SK-N-SH (cell line): ENCODE measurements at regions not wholly inside any gene's neighbourhood (a gene's known extent, or its start where the extent isn't known, plus 50 kb on each side); places are given as distances from the start of the nearest gene placed in this dataset.

ENCODE experiments used
- CTCF ChIA-PET: fragments of 300-600, 350-600 bp; formaldehyde crosslinking; extraction: SDS; loops from one replicate; lab custom pipeline; 2021; lab: Yijun Ruan, JAX
- POLR2A ChIA-PET: fragments of 350-600 bp; sonication (Branson Sonifier 250); formaldehyde crosslinking; extraction: SDS; loops from one replicate; lab custom pipeline; 2020; ENCODE audit warnings: antibody characterized with exemption, inconsistent platforms; lab: Yijun Ruan, JAX
- DNase-seq: peaks from one replicate; pipeline ENCODE4 v3.0.0; 2012
- H2AFZ ChIP-seq: fragments of 200-600 bp; sonication (generic); 2 replicates; pipeline ENCODE4 v1.8.1; 2016; ENCODE audit warnings: antibody characterized with exemption, mild to moderate bottlenecking, low read depth
- H3F3A ChIP-seq: fragments of 200-600 bp; sonication (generic); replicated peaks from 2 replicates; pipeline ENCODE3; 2016; ENCODE audit warnings: antibody characterized with exemption, mild to moderate bottlenecking; ENCODE audit not compliant: insufficient read depth
- H3K27ac ChIP-seq, 2 experiments: fragments of 200-500 bp in 1 of 2; fragments of 200-600 bp in 1 of 2; sonication (Bioruptor generic) in 1 of 2; sonication (generic), shearing (Covaris generic) in 1 of 2; 2 replicates each; pipeline versions ENCODE4 v1.5.1 to v1.6.1; 2014 to 2016; ENCODE audit warnings: low read depth in 2 of 2, inconsistent platforms in 1 of 2, low read length in 1 of 2, mild to moderate bottlenecking in 1 of 2, mixed read lengths in 1 of 2
- H3K27me3 ChIP-seq: fragments of 200-600 bp; sonication (generic), shearing (Covaris generic); 2 replicates; pipeline ENCODE4 v1.6.1; 2016; ENCODE audit warnings: mixed run types; ENCODE audit not compliant: insufficient read depth
- H3K36me3 ChIP-seq, 2 experiments: fragments of 200-500 bp in 1 of 2; fragments of 200-600 bp in 1 of 2; sonication (Bioruptor generic) in 1 of 2; sonication (generic) in 1 of 2; replicated peaks in 1 of 2; 2 replicates each; pipeline versions ENCODE3 to v1.5.1; 2014 to 2016; ENCODE audit warnings: low read length in 1 of 2, mild to moderate bottlenecking in 1 of 2; ENCODE audit not compliant: insufficient read depth in 2 of 2, control insufficient read depth in 1 of 2
- H3K4me1 ChIP-seq, 2 experiments: fragments of 200-500 bp in 1 of 2; fragments of 200-600 bp in 1 of 2; sonication (Bioruptor generic) in 1 of 2; sonication (generic), shearing (Covaris generic) in 1 of 2; 2 replicates each; pipeline versions ENCODE4 v1.5.1 to v1.6.1; 2014 to 2016; ENCODE audit warnings: low read depth in 1 of 2, low read length in 1 of 2, mixed run types in 1 of 2; ENCODE audit not compliant: insufficient read depth in 2 of 2, control insufficient read depth in 1 of 2
- H3K4me2 ChIP-seq: fragments of 200-600 bp; sonication (generic), shearing (Covaris generic); 2 replicates; pipeline ENCODE4 v1.6.1; 2017; ENCODE audit warnings: mixed run types
- H3K4me3 ChIP-seq, 2 experiments: fragments of 200-500 bp in 1 of 2; fragments of 200-600 bp in 1 of 2; sonication (Bioruptor generic) in 1 of 2; sonication (generic), shearing (Covaris generic) in 1 of 2; 2 replicates each; pipeline versions ENCODE4 v1.5.1 to v1.8.1; 2014 to 2016; ENCODE audit warnings: low read depth in 2 of 2, inconsistent platforms in 1 of 2, low read length in 1 of 2, mild to moderate bottlenecking in 1 of 2, mixed read lengths in 1 of 2, moderate library complexity in 1 of 2
- H3K79me2 ChIP-seq: fragments of 200-600 bp; sonication (generic); 2 replicates; pipeline ENCODE4 v1.8.1; 2017; ENCODE audit warnings: mild to moderate bottlenecking; ENCODE audit not compliant: insufficient read depth
- H3K9ac ChIP-seq: fragments of 200-600 bp; sonication (generic); 2 replicates; pipeline ENCODE4 v1.6.1; 2017; ENCODE audit warnings: mixed run types
- H3K9me2 ChIP-seq: fragments of 200-600 bp; sonication (generic); 2 replicates; pipeline ENCODE4 v1.6.1; 2017; ENCODE audit warnings: mixed run types
- H3K9me3 ChIP-seq: fragments of 200-600 bp; sonication (generic); 2 replicates; pipeline ENCODE4 v1.6.1; 2017; ENCODE audit warnings: mixed run types, mild to moderate bottlenecking, moderate library complexity
- H4K20me1 ChIP-seq: fragments of 200-600 bp; sonication (generic); 2 replicates; pipeline ENCODE4 v1.6.1; 2017; ENCODE audit warnings: mild to moderate bottlenecking, mixed run types; ENCODE audit not compliant: insufficient read depth
- CHD2 ChIP-seq: fragments of 150-350 bp; IDR thresholded peaks from 2 replicates; pipeline ENCODE4 v1.6.1; 2018; ENCODE audit warnings: low read length; ENCODE audit not compliant: partially characterized antibody
- ELF1 ChIP-seq: IDR thresholded peaks from 2 replicates; pipeline ENCODE4 v1.4.0; 2012
- EP300 ChIP-seq, 2 experiments: IDR thresholded peaks; 2 replicates each; pipeline versions ENCODE4 v1.4.0 to v1.6.1; 2012; ENCODE audit warnings: borderline replicate concordance in 1 of 2, low read depth in 1 of 2, low read length in 1 of 2
- FOXJ3 ChIP-seq: sonication (generic); formaldehyde crosslinking; IDR thresholded peaks from 2 replicates; pipeline ENCODE4 v1.5.1; 2020; ENCODE audit warnings: mild to moderate bottlenecking, missing genetic modification reagents
- FOXM1 ChIP-seq: IDR thresholded peaks from 2 replicates; pipeline ENCODE4 v1.4.0; 2012; ENCODE audit warnings: low read depth, mild to moderate bottlenecking
- GABPA ChIP-seq: IDR thresholded peaks from 2 replicates; pipeline ENCODE4 v1.4.0; 2012; ENCODE audit warnings: low read depth, mild to moderate bottlenecking
- MEF2A ChIP-seq: IDR thresholded peaks from 2 replicates; pipeline ENCODE4 v1.4.0; 2012; ENCODE audit warnings: low read depth, borderline replicate concordance
- NRF1 ChIP-seq: IDR thresholded peaks from 2 replicates; pipeline ENCODE4 v1.6.1; 2012; ENCODE audit warnings: low read depth, mild to moderate bottlenecking, low read length
- PBX3 ChIP-seq: IDR thresholded peaks from 2 replicates; pipeline ENCODE4; 2012
- RAD21 ChIP-seq: IDR thresholded peaks from 2 replicates; pipeline ENCODE4 v1.6.1; 2012; ENCODE audit warnings: mild to moderate bottlenecking, low read length
- RCOR1 ChIP-seq: fragments of 150-350 bp; IDR thresholded peaks from 2 replicates; pipeline ENCODE4 v1.6.1; 2017; ENCODE audit warnings: antibody characterized with exemption, low read length
- RFX5 ChIP-seq: IDR thresholded peaks from 2 replicates; pipeline ENCODE4 v1.6.1; 2012; ENCODE audit warnings: mild to moderate bottlenecking, improper control_type of control experiment, low read length
- RXRA ChIP-seq: IDR thresholded peaks from 2 replicates; pipeline ENCODE4 v1.4.0; 2012; ENCODE audit warnings: low read depth, mild to moderate bottlenecking, borderline replicate concordance
- SMC3 ChIP-seq: IDR thresholded peaks from 2 replicates; pipeline ENCODE4 v1.6.1; 2012; ENCODE audit warnings: low read depth, low read length, improper control_type of control experiment
- TAF1 ChIP-seq: IDR thresholded peaks from 2 replicates; pipeline ENCODE4 v1.6.1; 2012; ENCODE audit warnings: low read depth, mild to moderate bottlenecking, low read length, moderate library complexity, borderline replicate concordance
- ZBTB33 ChIP-seq: IDR thresholded peaks from 2 replicates; pipeline ENCODE4 v1.4.0; 2012; ENCODE audit warnings: low read depth, borderline replicate concordance
- TF ChIP-seq, protein P1 (sequence below): IDR thresholded peaks from 2 replicates; pipeline ENCODE4 v1.4.0; 2012; ENCODE audit warnings: low read depth
- TF ChIP-seq, protein P2 (sequence below): IDR thresholded peaks from 2 replicates; pipeline ENCODE4 v1.4.0; 2012; ENCODE audit warnings: low read depth, borderline replicate concordance

DNA sequence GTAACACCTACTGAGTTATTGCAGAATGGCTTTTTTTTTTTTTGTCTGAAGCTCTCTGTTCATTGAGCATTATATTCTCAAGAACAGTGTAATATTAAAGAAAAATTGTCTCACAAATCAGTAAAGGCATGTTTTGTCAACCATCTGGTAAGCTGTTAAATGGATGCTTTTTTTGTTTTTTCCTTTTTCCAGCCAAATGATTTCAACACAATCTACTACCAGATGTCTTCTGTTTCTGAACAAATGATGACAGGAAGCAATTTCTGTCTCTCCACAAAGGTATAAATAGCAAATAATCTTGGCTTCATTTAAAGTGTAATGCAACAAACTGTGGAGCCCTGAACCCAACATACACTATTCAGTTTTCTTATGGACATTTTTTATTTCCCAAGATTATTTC is 78.6 kb upstream of the RGS2 start:
- no peak for DNase-seq
- ChIA-PET POLR2A (no interaction called here), CTCF (no interaction called here)

More for the DNA sequence above, 78.6 kb upstream of the RGS2 start:
- Histone ChIP-seq H3K4me2 (no peak overlapping the region), H3K79me2 (no peaks in the 10 kb centered on the region), H3K27me3 (no peaks in the 10 kb centered on the region), H3K4me3 (no peak overlapping the region), H3K9me2 (no peaks in the 10 kb centered on the region), H3K36me3 (no peaks in the 10 kb centered on the region), H3K9me3 (no peaks in the 10 kb centered on the region), H2AFZ (no peak overlapping the region), H3K4me1 (peaks cover 0 to 2% of the 10 kb centered on the region in 2 experiments; a peak in 3 of 4 replicates), H3K9ac (no peak overlapping the region), H4K20me1 (no peaks in the 10 kb centered on the region), H3K27ac (no peak overlapping the region), H3F3A (no peaks in the 10 kb centered on the region)
- no peak for TF ChIP-seq MEF2A
- no peak for TF ChIP-seq ELF1
- no peak for TF ChIP-seq PBX3
- TF ChIP-seq SMC3 = no peak
- TF ChIP-seq, protein P1, sequence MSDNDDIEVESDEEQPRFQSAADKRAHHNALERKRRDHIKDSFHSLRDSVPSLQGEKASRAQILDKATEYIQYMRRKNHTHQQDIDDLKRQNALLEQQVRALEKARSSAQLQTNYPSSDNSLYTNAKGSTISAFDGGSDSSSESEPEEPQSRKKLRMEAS = no peak
- no peak for TF ChIP-seq TAF1
- TF ChIP-seq CHD2 = no peak
- TF ChIP-seq GABPA = no peak
- TF ChIP-seq RAD21 = no peak
- TF ChIP-seq RFX5 = no peak
- no peak for TF ChIP-seq FOXJ3 (CRISPR knock-in tag)
- no peak for TF ChIP-seq RCOR1
- no peak for TF ChIP-seq EP300 (IDR thresholded peaks at IDR 0.05; ENCODE audit: borderline replicate concordance in 1 of 2, low read depth in 1 of 2, low read length in 1 of 2)
- TF ChIP-seq FOXM1 = no peak
- TF ChIP-seq, protein P2, sequence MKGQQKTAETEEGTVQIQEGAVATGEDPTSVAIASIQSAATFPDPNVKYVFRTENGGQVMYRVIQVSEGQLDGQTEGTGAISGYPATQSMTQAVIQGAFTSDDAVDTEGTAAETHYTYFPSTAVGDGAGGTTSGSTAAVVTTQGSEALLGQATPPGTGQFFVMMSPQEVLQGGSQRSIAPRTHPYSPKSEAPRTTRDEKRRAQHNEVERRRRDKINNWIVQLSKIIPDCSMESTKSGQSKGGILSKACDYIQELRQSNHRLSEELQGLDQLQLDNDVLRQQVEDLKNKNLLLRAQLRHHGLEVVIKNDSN = no peak
- TF ChIP-seq ZBTB33 = no peak
- no peak for TF ChIP-seq NRF1
- no peak for TF ChIP-seq RXRA
